HEK293T (cell line): ENCODE measurements at regions not wholly inside any gene's neighbourhood (a gene's known extent, or its start where the extent isn't known, plus 50 kb on each side); places are given as distances from the start of the nearest gene placed in this dataset.
"Not testable (repeated sequence)": the region's sequence is repeated elsewhere in the genome, so short reads cannot be mapped to it uniquely, and the experiment has no call there.

ENCODE experiments used
- CTCF ChIA-PET: fragments of 350-600 bp; formaldehyde crosslinking; extraction: SDS; loops from one replicate; lab custom pipeline; 2021; ENCODE audit warnings: antibody characterized with exemption, inconsistent platforms; lab: Yijun Ruan, JAX
- POLR2A ChIA-PET: fragments of 350-600 bp; formaldehyde crosslinking; extraction: SDS; loops from one replicate; lab custom pipeline; 2020; ENCODE audit warnings: antibody characterized with exemption, inconsistent platforms; lab: Yijun Ruan, JAX
- DNase-seq: peaks from one replicate; pipeline ENCODE4 v3.0.0; 2012; ENCODE audit warnings: mixed read lengths; ENCODE audit errors: extremely low spot score
- ARNT ChIP-seq: fragments of 450-650 bp; IDR thresholded peaks from 2 replicates; pipeline ENCODE4 v1.6.1; 2017; ENCODE audit warnings: mild to moderate bottlenecking
- BHLHE40 ChIP-seq: fragments of 450-650 bp; IDR thresholded peaks from 2 replicates; pipeline ENCODE4 v1.6.1; 2016; ENCODE audit warnings: mild to moderate bottlenecking, moderate library complexity, borderline replicate concordance
- CTBP1 ChIP-seq: fragments of 450-650 bp; IDR thresholded peaks from 2 replicates; pipeline ENCODE4 v1.6.1; 2016; ENCODE audit warnings: borderline replicate concordance
- ELF4 ChIP-seq: fragments of 450-650 bp; IDR thresholded peaks from 2 replicates; pipeline ENCODE4 v1.6.1; 2017; ENCODE audit warnings: antibody characterized with exemption
- FOXA1 ChIP-seq: fragments of 450-650 bp; IDR thresholded peaks from 2 replicates; pipeline ENCODE4 v1.6.1; 2016; ENCODE audit warnings: mild to moderate bottlenecking
- FOXK2 ChIP-seq: fragments of 450-650 bp; IDR thresholded peaks from 2 replicates; pipeline ENCODE4 v1.6.1; 2016; ENCODE audit warnings: mild to moderate bottlenecking
- FOXM1 ChIP-seq: fragments of 450-650 bp; IDR thresholded peaks from 2 replicates; pipeline ENCODE4 v1.6.1; 2017; ENCODE audit warnings: mild to moderate bottlenecking, borderline replicate concordance
- HDGF ChIP-seq: fragments of 450-650 bp; IDR thresholded peaks from 2 replicates; pipeline ENCODE4 v1.6.1; 2017; ENCODE audit warnings: antibody characterized with exemption, borderline replicate concordance
- L3MBTL2 ChIP-seq: fragments of 450-650 bp; conservative IDR thresholded peaks from 2 replicates; pipeline ENCODE4 v1.6.1; 2016; ENCODE audit warnings: mild to moderate bottlenecking
- LEF1 ChIP-seq: fragments of 450-650 bp; IDR thresholded peaks from 2 replicates; pipeline ENCODE4 v1.6.1; 2017; ENCODE audit warnings: mild to moderate bottlenecking, borderline replicate concordance
- NFRKB ChIP-seq: fragments of 450-650 bp; IDR thresholded peaks from 2 replicates; pipeline ENCODE4 v1.6.1; 2016; ENCODE audit warnings: mild to moderate bottlenecking, moderate library complexity
- PKNOX1 ChIP-seq: fragments of 450-650 bp; IDR thresholded peaks from 2 replicates; pipeline ENCODE4 v1.6.1; 2016
- SP1 ChIP-seq: fragments of 450-650 bp; IDR thresholded peaks from 2 replicates; pipeline ENCODE4 v1.6.1; 2017
- SUZ12 ChIP-seq: fragments of 450-650 bp; IDR thresholded peaks from 2 replicates; pipeline ENCODE4 v1.6.1; 2016; ENCODE audit warnings: mild to moderate bottlenecking
- TARDBP ChIP-seq: fragments of 450-650 bp; IDR thresholded peaks from 2 replicates; pipeline ENCODE4 v1.6.1; 2016
- ZNF384 ChIP-seq: fragments of 450-650 bp; IDR thresholded peaks from 2 replicates; pipeline ENCODE4 v1.6.1; 2016

- TF ChIP-seq TARDBP, result no peak
- no peak for TF ChIP-seq NFRKB
- no peak for TF ChIP-seq BHLHE40
- no peak for TF ChIP-seq FOXM1
- no peak for TF ChIP-seq HDGF
- TF ChIP-seq FOXK2, result no peak
- no peak for TF ChIP-seq ELF4
- TF ChIP-seq SUZ12, result no peak
- TF ChIP-seq LEF1, result no peak
- TF ChIP-seq ARNT, result no peak
- no peak for TF ChIP-seq SP1
- TF ChIP-seq ZNF384, result no peak
- DNase-seq, result no peak
- ChIA-PET POLR2A (no interaction called here), CTCF (interaction anchor here (0.6 kb wide), 1 partner anchor 138 kb away, joined by 3 read pairs; no protein-coding TSS in a partner anchor)
Observed at GRCh38 chrX:40867352-40867751, 132.0 kb upstream of the MED14 start.

GRCh38 chrX:40868868-40869267 is 133.5 kb upstream of the MED14 start:
- POLR2A ChIA-PET, result no interaction called here
- CTCF ChIA-PET, result no interaction called here
- no peak for TF ChIP-seq PKNOX1
- TF ChIP-seq BHLHE40, result no peak
- TF ChIP-seq FOXK2, result no peak
- no peak for TF ChIP-seq FOXM1
- TF ChIP-seq L3MBTL2, result no peak
- no peak for TF ChIP-seq LEF1
- no peak for TF ChIP-seq TARDBP
- no peak for TF ChIP-seq ELF4
- TF ChIP-seq HDGF, result no peak
- no peak for TF ChIP-seq SP1
- TF ChIP-seq CTBP1, result no peak
- TF ChIP-seq SUZ12, result no peak
- TF ChIP-seq NFRKB, result no peak
- no peak for DNase-seq

GRCh38 chrX:40870982-40871381 is 135.6 kb upstream of the MED14 start:
- DNase-seq, POLR2A ChIA-PET: not testable (repeated sequence)
- CTCF ChIA-PET, result interaction anchor here (0.7 kb wide), 1 partner anchor 125 kb away, joined by 3 read pairs; no protein-coding TSS in a partner anchor

- no peak for DNase-seq
- ChIA-PET POLR2A (no interaction called here), CTCF (interaction anchor here (0.7 kb wide), 1 partner anchor 125 kb away, joined by 3 read pairs; no protein-coding TSS in a partner anchor)
- TF ChIP-seq ELF4, result no peak
- no peak for TF ChIP-seq ARNT
- TF ChIP-seq HDGF, result no peak
- no peak for TF ChIP-seq SUZ12
- no peak for TF ChIP-seq SP1
- no peak for TF ChIP-seq FOXA1
- no peak for TF ChIP-seq FOXK2
- no peak for TF ChIP-seq CTBP1
- no peak for TF ChIP-seq BHLHE40
- no peak for TF ChIP-seq FOXM1
Observed at GRCh38 chrX:40871385-40872082, 136.2 kb upstream of the MED14 start.

- POLR2A ChIA-PET, result no interaction called here
Observed at GRCh38 chrX:40872351-40872750, 137.0 kb upstream of the MED14 start.

GRCh38 chrX:40875476-40875875 is 140.1 kb upstream of the MED14 start:
- CTCF ChIA-PET, result interaction anchor here (0.8 kb wide), 1 partner anchor 9 kb away, joined by 7 read pairs; no protein-coding TSS in a partner anchor
- TF ChIP-seq FOXM1, result no peak
- no peak for TF ChIP-seq L3MBTL2
- TF ChIP-seq FOXA1, result no peak
- TF ChIP-seq LEF1, result no peak
- TF ChIP-seq SUZ12, result no peak
- no peak for TF ChIP-seq ZNF384
- TF ChIP-seq TARDBP, result no peak
- TF ChIP-seq CTBP1, result no peak
- TF ChIP-seq FOXK2, result no peak
- no peak for TF ChIP-seq PKNOX1
- TF ChIP-seq BHLHE40, result no peak
- DNase-seq, result no peak
- POLR2A ChIA-PET, result no interaction called here

More at GRCh38 chrX:40872351-40872750, 137.0 kb upstream of the MED14 start:
- no peak for TF ChIP-seq CTBP1
- no peak for TF ChIP-seq FOXA1
- TF ChIP-seq TARDBP, result no peak
- TF ChIP-seq HDGF, result no peak
- TF ChIP-seq ARNT, result no peak
- no peak for TF ChIP-seq SUZ12
- TF ChIP-seq L3MBTL2, result no peak
- TF ChIP-seq NFRKB, result no peak
- CTCF ChIA-PET, result no interaction called here
- no peak for DNase-seq

GRCh38 chrX:40877887-40878286 is 142.5 kb upstream of the MED14 start:
- DNase-seq, result no peak
- no peak for TF ChIP-seq TARDBP
- TF ChIP-seq FOXM1, result no peak
- TF ChIP-seq PKNOX1, result no peak
- no peak for TF ChIP-seq L3MBTL2
- TF ChIP-seq ELF4, result no peak
- ChIA-PET POLR2A (interaction anchor here (1.3 kb wide), 1 partner anchor 208 kb away, joined by 5 read pairs; the partner anchor contains the start of gene USP9X), CTCF (interaction anchor here (0.6 to 1.0 kb wide), 4 partner anchors 12 to 336 kb away, joined by 3 read pairs; no protein-coding TSS in a partner anchor)
